Nephron progenitor cell (in vitro differentiated cells): ENCODE measurements at regions not wholly inside any gene's neighbourhood (a gene's known extent, or its start where the extent isn't known, plus 50 kb on each side); places are given as distances from the start of the nearest gene placed in this dataset.

Experiments used
- DNase-seq: peaks from one replicate; pipeline ENCODE4 v3.0.0; 2021
- H3K27ac Mint-ChIP-seq: 2 replicates; pipeline ENCODE4 v1.8.0; 2021; ENCODE audit warnings: mild to moderate bottlenecking, moderate library complexity, mixed read lengths
- H3K27me3 Mint-ChIP-seq: 2 replicates; pipeline ENCODE4 v1.8.0; 2021; ENCODE audit warnings: mild to moderate bottlenecking, low read depth, mixed read lengths; ENCODE audit not compliant: poor library complexity
- H3K36me3 Mint-ChIP-seq: 2 replicates; pipeline ENCODE4 v1.8.0; 2021; ENCODE audit warnings: low read depth, mixed read lengths
- H3K4me1 Mint-ChIP-seq: 2 replicates; pipeline ENCODE4 v1.8.0; 2021; ENCODE audit warnings: mixed read lengths
- H3K4me3 Mint-ChIP-seq: 2 replicates; pipeline ENCODE4 v1.8.0; 2021; ENCODE audit warnings: mild to moderate bottlenecking, moderate library complexity, mixed read lengths
- H3K9me3 Mint-ChIP-seq: 2 replicates; pipeline ENCODE4 v1.8.0; 2021; ENCODE audit warnings: mild to moderate bottlenecking, moderate library complexity, mixed read lengths
- CTCF ChIP-seq: fragments of 200-600 bp; sonication (generic); IDR thresholded peaks from 2 replicates; pipeline ENCODE4 v1.5.0; 2021; ENCODE audit warnings: antibody characterized with exemption

GRCh38 chr7:131232768-131233167 is 94.9 kb upstream of the MKLN1 start:
- no peaks in the 10 kb centered on the region for H3K4me1 Mint-ChIP-seq
- TF ChIP-seq CTCF = no peak
- no peak overlapping the region for H3K27ac Mint-ChIP-seq
- no peak for DNase-seq
- H3K36me3 Mint-ChIP-seq = no peaks in the 10 kb centered on the region
- peaks cover 9% of the 10 kb centered on the region for H3K27me3 Mint-ChIP-seq
- H3K4me3 Mint-ChIP-seq = no peak overlapping the region
- H3K9me3 Mint-ChIP-seq = peaks cover 3% of the 10 kb centered on the region

GRCh38 chr7:131233193-131233592 is 94.5 kb upstream of the MKLN1 start:
- Mint-ChIP-seq H3K4me1 (no peaks in the 10 kb centered on the region), H3K36me3 (no peaks in the 10 kb centered on the region), H3K27ac (no peak overlapping the region), H3K4me3 (no peak overlapping the region), H3K27me3 (peaks cover 5% of the 10 kb centered on the region), H3K9me3 (no peaks in the 10 kb centered on the region)
- TF ChIP-seq CTCF = no peak
- no peak for DNase-seq

- no peak for DNase-seq
- no peaks in the 10 kb centered on the region for H3K36me3 Mint-ChIP-seq
- H3K4me1 Mint-ChIP-seq = no peaks in the 10 kb centered on the region
- no peak overlapping the region for H3K27ac Mint-ChIP-seq
- peaks cover 5% of the 10 kb centered on the region for H3K27me3 Mint-ChIP-seq
- TF ChIP-seq CTCF = no peak
- H3K9me3 Mint-ChIP-seq = no peaks in the 10 kb centered on the region
- no peak overlapping the region for H3K4me3 Mint-ChIP-seq
These were observed 92.8 kb upstream of the MKLN1 start for GRCh38 chr7:131234719-131235488.

GRCh38 chr7:131235489-131236317 is 92.0 kb upstream of the MKLN1 start:
- Mint-ChIP-seq H3K9me3 (no peaks in the 10 kb centered on the region), H3K27me3 (peaks cover 5% of the 10 kb centered on the region), H3K4me3 (no peak overlapping the region), H3K27ac (no peak overlapping the region), H3K36me3 (no peaks in the 10 kb centered on the region), H3K4me1 (no peaks in the 10 kb centered on the region)
- TF ChIP-seq CTCF = no peak
- no peak for DNase-seq

GRCh38 chr7:131236318-131236672 is 91.4 kb upstream of the MKLN1 start:
- no peak overlapping the region for H3K4me3 Mint-ChIP-seq
- peaks cover 5% of the 10 kb centered on the region for H3K27me3 Mint-ChIP-seq
- no peaks in the 10 kb centered on the region for H3K36me3 Mint-ChIP-seq
- TF ChIP-seq CTCF = no peak
- H3K9me3 Mint-ChIP-seq = no peaks in the 10 kb centered on the region
- no peaks in the 10 kb centered on the region for H3K4me1 Mint-ChIP-seq
- DNase-seq = no peak
- no peak overlapping the region for H3K27ac Mint-ChIP-seq
